ENCODE measurements at regions not wholly inside any gene's neighbourhood (a gene's known extent, or its start where the extent isn't known, plus 50 kb on each side); places are given as distances from the start of the nearest gene placed in this dataset.

DNA sequence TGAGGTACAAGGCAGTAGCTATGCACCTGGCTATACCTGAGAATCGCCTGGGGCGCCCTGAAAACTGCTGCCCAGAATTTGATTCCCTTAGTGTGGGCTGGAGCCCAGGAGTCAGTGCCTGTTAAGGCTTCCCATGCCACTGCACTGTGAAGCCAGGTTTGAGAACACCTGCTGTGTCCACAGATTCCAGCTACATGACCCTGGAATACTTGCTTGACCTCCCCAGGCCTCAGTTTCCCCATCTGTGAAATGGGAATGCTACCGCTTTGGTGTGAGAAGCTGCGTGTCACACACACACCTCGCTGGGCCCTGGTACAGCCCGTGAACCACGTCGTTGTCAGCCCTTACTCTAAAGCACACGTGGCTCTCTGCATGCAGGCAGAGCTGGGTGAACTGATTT lies 271.0 kb downstream of the C16orf95 start:
- peaks cover 6% of the 10 kb centered on the region for H3K27me3 ChIP-seq (ENCODE audit: insufficient read depth, low read length, poor library complexity)
- no peaks in the 10 kb centered on the region for H3K4me1 ChIP-seq (ENCODE audit: insufficient read depth, low read length)
- TF ChIP-seq EZH2 (IDR thresholded peaks at IDR 0.05; ENCODE audit: borderline replicate concordance, low read depth, low read length, severe bottlenecking), result no peak
- TF ChIP-seq, protein P1, sequence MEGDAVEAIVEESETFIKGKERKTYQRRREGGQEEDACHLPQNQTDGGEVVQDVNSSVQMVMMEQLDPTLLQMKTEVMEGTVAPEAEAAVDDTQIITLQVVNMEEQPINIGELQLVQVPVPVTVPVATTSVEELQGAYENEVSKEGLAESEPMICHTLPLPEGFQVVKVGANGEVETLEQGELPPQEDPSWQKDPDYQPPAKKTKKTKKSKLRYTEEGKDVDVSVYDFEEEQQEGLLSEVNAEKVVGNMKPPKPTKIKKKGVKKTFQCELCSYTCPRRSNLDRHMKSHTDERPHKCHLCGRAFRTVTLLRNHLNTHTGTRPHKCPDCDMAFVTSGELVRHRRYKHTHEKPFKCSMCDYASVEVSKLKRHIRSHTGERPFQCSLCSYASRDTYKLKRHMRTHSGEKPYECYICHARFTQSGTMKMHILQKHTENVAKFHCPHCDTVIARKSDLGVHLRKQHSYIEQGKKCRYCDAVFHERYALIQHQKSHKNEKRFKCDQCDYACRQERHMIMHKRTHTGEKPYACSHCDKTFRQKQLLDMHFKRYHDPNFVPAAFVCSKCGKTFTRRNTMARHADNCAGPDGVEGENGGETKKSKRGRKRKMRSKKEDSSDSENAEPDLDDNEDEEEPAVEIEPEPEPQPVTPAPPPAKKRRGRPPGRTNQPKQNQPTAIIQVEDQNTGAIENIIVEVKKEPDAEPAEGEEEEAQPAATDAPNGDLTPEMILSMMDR (IDR thresholded peaks at IDR 0.05; ENCODE audit: borderline replicate concordance, extremely low read depth, low read length, poor library complexity, severe bottlenecking), result no peak
- no peak for DNase-seq
- no peak overlapping the region for H3K4me3 ChIP-seq (ENCODE audit: low read depth in 1 of 2, low read length in 2 of 2)
- no peaks in the 10 kb centered on the region for H3K36me3 ChIP-seq (ENCODE audit: insufficient read depth, low read length)
- H3K27ac ChIP-seq (ENCODE audit: low read length), result no peak overlapping the region
- no peaks in the 10 kb centered on the region; the same call in 1 of the 2 replicates for H4K20me1 ChIP-seq (ENCODE audit: insufficient read depth, low read length)
- no peaks in the 10 kb centered on the region for H3K79me2 ChIP-seq (ENCODE audit: insufficient read depth, low read length)
- H3K9me3 ChIP-seq (ENCODE audit: insufficient read depth, low read length, severe bottlenecking), result no peaks in the 10 kb centered on the region
- no peak overlapping the region for H3K4me2 ChIP-seq (ENCODE audit: insufficient read depth, low read length)
- ATAC-seq (ENCODE audit: insufficient read depth, low read depth), result no peak
- H2AFZ ChIP-seq (ENCODE audit: low read depth, low read length), result no peak overlapping the region
- no peak overlapping the region for H3K9ac ChIP-seq (ENCODE audit: low read depth, low read length)

DNA sequence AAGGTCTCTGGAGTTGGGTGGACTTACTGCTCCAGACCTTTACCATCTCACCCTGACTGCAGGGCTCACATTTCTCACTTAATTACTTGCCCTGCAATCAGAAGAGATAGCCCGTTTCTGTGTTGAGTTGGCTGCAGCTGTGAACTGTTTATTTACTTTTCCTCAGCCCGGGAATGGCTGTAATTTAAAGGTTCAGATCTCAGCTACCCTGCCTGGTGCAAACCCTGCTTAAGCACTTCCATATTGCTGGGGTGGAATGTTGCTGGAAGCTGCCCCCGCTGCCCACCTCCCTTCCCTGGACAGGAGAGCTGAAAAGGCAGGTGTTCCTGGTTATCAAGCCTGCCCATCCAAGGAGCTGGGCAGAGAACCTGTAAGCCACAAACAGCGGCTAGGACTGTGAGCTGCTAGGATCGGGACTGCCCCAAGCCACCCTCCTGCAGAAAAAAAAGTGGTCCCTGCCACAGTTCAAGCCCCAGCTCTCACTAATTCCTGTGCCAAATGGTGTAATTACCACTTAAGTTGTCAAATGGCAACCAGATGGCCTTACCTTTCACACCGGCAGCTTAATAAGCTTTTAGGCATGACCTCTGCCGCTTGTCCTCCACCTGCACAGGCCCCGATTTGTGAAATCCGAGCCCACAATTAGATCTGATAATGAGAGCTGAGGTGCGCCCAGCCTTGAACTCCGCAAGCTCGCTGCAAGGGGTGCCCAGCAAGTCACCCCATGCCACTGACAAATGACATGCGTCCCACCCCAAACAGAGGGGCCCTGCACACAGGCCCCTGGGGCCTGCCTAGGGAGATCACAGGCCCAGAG lies 269.8 kb downstream of the C16orf95 start:
- Histone ChIP-seq H3K36me3 (ENCODE audit: insufficient read depth, low read length) (no peaks in the 10 kb centered on the region), H3K4me1 (ENCODE audit: insufficient read depth, low read length) (no peaks in the 10 kb centered on the region), H3K27ac (ENCODE audit: low read length) (no peak overlapping the region), H3K9ac (ENCODE audit: low read depth, low read length) (no peak overlapping the region), H3K4me3 (ENCODE audit: low read depth in 1 of 2, low read length in 2 of 2) (no peak overlapping the region), H3K27me3 (ENCODE audit: insufficient read depth, low read length, poor library complexity) (peaks cover 6% of the 10 kb centered on the region), H3K4me2 (ENCODE audit: insufficient read depth, low read length) (no peak overlapping the region), H3K9me3 (ENCODE audit: insufficient read depth, low read length, severe bottlenecking) (no peaks in the 10 kb centered on the region), H2AFZ (ENCODE audit: low read depth, low read length) (no peak overlapping the region), H3K79me2 (ENCODE audit: insufficient read depth, low read length) (no peaks in the 10 kb centered on the region), H4K20me1 (ENCODE audit: insufficient read depth, low read length) (no peaks in the 10 kb centered on the region; the same call in 1 of the 2 replicates)
- no peak for ATAC-seq (ENCODE audit: insufficient read depth, low read depth)
- no peak for DNase-seq
- TF ChIP-seq EZH2 (IDR thresholded peaks at IDR 0.05; ENCODE audit: borderline replicate concordance, low read depth, low read length, severe bottlenecking), result no peak
- TF ChIP-seq, protein P1 (IDR thresholded peaks at IDR 0.05; ENCODE audit: borderline replicate concordance, extremely low read depth, low read length, poor library complexity, severe bottlenecking), result no peak

DNA sequence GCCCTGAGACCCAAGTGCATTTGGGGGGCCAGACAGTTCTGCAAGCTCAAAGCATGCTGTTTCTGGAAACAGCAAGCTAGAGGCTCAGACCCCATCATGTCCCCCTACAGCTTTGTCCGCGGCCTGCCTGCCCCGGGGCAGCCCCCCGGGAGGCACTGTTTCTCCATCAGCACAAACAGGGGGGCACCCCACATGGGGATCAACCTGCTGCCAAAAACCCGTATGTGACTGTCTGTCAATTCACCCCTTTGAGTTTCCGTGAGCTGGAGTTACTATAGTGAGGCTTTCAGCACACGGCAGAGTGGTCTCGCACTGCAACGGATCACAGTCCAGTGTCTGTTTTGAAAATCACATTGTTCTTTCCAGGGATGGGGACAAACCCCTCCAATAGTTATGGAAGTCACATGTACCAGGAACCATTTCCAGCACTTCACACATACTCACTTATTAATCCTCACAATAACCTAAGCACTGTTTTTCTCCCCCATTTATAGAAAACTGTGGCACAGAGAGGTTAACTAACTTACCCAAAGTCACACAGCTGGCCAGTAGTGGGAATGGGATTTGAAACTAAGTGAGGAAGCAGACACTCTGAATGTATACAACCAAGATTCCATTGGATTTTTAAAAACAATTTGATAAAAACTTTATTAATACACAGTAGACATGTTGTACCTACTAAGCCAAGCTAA lies 269.0 kb downstream of the C16orf95 start:
- Histone ChIP-seq H3K9ac (ENCODE audit: low read depth, low read length) (no peak overlapping the region), H3K4me3 (ENCODE audit: low read depth in 1 of 2, low read length in 2 of 2) (no peak overlapping the region), H3K27ac (ENCODE audit: low read length) (no peak overlapping the region), H2AFZ (ENCODE audit: low read depth, low read length) (no peak overlapping the region), H4K20me1 (ENCODE audit: insufficient read depth, low read length) (no peaks in the 10 kb centered on the region), H3K4me1 (ENCODE audit: insufficient read depth, low read length) (no peaks in the 10 kb centered on the region), H3K79me2 (ENCODE audit: insufficient read depth, low read length) (no peaks in the 10 kb centered on the region), H3K9me3 (ENCODE audit: insufficient read depth, low read length, severe bottlenecking) (no peaks in the 10 kb centered on the region), H3K4me2 (ENCODE audit: insufficient read depth, low read length) (no peak overlapping the region), H3K27me3 (ENCODE audit: insufficient read depth, low read length, poor library complexity) (peaks cover 6% of the 10 kb centered on the region), H3K36me3 (ENCODE audit: insufficient read depth, low read length) (no peaks in the 10 kb centered on the region)
- no peak for DNase-seq
- ATAC-seq (ENCODE audit: insufficient read depth, low read depth), result no peak
- TF ChIP-seq, protein P1 (IDR thresholded peaks at IDR 0.05; ENCODE audit: borderline replicate concordance, extremely low read depth, low read length, poor library complexity, severe bottlenecking), result no peak
- TF ChIP-seq EZH2 (IDR thresholded peaks at IDR 0.05; ENCODE audit: borderline replicate concordance, low read depth, low read length, severe bottlenecking), result no peak
